ENCODE measurements at regions not wholly inside any gene's neighbourhood (a gene's known extent, or its start where the extent isn't known, plus 50 kb on each side); places are given as distances from the start of the nearest gene placed in this dataset.

GRCh38 chr5:89722538-89722937 is 687.0 kb downstream of the CETN3 start:
- BruUV-seq (replicated peaks) = no TSS peak
- Histone ChIP-seq H2BK20ac (ENCODE audit: low read depth, low read length) (no peak overlapping the region), H3K14ac (replicated peaks; ENCODE audit: low read depth, low read length) (no peak overlapping the region), H2BK120ac (ENCODE audit: low read depth, low read length) (no peak overlapping the region), H3K9me1 (ENCODE audit: insufficient read depth, low read length) (no peaks in the 10 kb centered on the region), H3K23ac (ENCODE audit: low read depth, low read length) (no peak overlapping the region), H2BK15ac (ENCODE audit: low read depth, low read length) (no peak overlapping the region), H4K91ac (ENCODE audit: insufficient read depth, low read depth, low read length) (no peak overlapping the region), H3K4me1 (ENCODE audit: control insufficient read depth, insufficient read depth, low read length) (no peaks in the 10 kb centered on the region), H3K9me3 (ENCODE audit: control insufficient read depth, insufficient read depth, low read length) (no peaks in the 10 kb centered on the region), H3K4me2 (ENCODE audit: low read depth, low read length) (no peak overlapping the region), H3K18ac (ENCODE audit: low read depth, low read length) (no peak overlapping the region), H2AK9ac (replicated peaks; ENCODE audit: low read depth, low read length, poor library complexity) (no peak overlapping the region), H4K20me1 (ENCODE audit: insufficient read depth, low read length) (no peaks in the 10 kb centered on the region), H3K27me3 (ENCODE audit: control insufficient read depth, insufficient read depth, low read length) (no peaks in the 10 kb centered on the region), H2AK5ac (ENCODE audit: low read depth, low read length) (no peak overlapping the region), H4K8ac (ENCODE audit: low read depth in 2 of 2, low read length in 2 of 2) (no peak overlapping the region), H3K4me3 (ENCODE audit: insufficient read depth, low read depth, low read length) (no peak overlapping the region), H2BK5ac (ENCODE audit: low read depth, low read length, poor library complexity, severe bottlenecking) (no peak overlapping the region), H3K56ac (ENCODE audit: extremely low read depth, insufficient read depth, low read length) (no peak overlapping the region), H2AFZ (replicated peaks; ENCODE audit: low read length, poor library complexity) (no peak overlapping the region), H3K79me1 (ENCODE audit: low read depth in 1 of 2, low read length in 2 of 2) (no peaks in the 10 kb centered on the region), H3K27ac (ENCODE audit: insufficient read depth, low read length) (no peak overlapping the region), H3K36me3 (ENCODE audit: control insufficient read depth, insufficient read depth, low read length) (no peaks in the 10 kb centered on the region), H3K4ac (ENCODE audit: low read depth, low read length) (no peak overlapping the region), H3K9ac (ENCODE audit: low read depth, low read length) (no peak overlapping the region), H4K5ac (ENCODE audit: low read depth, low read length) (no peak overlapping the region)
- ATAC-seq (ENCODE audit: low read depth) (no peak), DNase-seq (no peak)
- ChIA-PET POLR2A (ENCODE audit: unreplicated experiment) (no interaction called here), CTCF (interaction anchor here (0.6 kb wide), 1 partner anchor 25 kb away, joined by 3 read pairs; no protein-coding TSS in a partner anchor)
- in situ Hi-C loops (cut with MboI; ENCODE audit: low sequenced_read_pairs) = no loop called here
- no peak for TF ChIP-seq POLR2A (IDR thresholded peaks at IDR 0.05; ENCODE audit: low read depth, low read length)
- TF ChIP-seq ELK1 (IDR thresholded peaks at IDR 0.05; ENCODE audit: borderline replicate concordance, low read depth, low read length) = no peak
- TF ChIP-seq MAZ (IDR thresholded peaks at IDR 0.05; ENCODE audit: borderline replicate concordance, low read depth, low read length) = no peak
- no peak for TF ChIP-seq NFE2L2 (IDR thresholded peaks at IDR 0.05; ENCODE audit: low read depth, low read length)
- TF ChIP-seq RAD21 (IDR thresholded peaks at IDR 0.05; ENCODE audit: low read length) = no peak
- no peak for TF ChIP-seq CTCF (conservative IDR thresholded peaks at IDR 0.05; ENCODE audit: low read depth, low read length)
- no peak for TF ChIP-seq USF2 (IDR thresholded peaks at IDR 0.05; ENCODE audit: low read depth, low read length)
- no peak for TF ChIP-seq MAFK (IDR thresholded peaks at IDR 0.05; ENCODE audit: low read depth, low read length)
- no peak for TF ChIP-seq BHLHE40 (IDR thresholded peaks at IDR 0.05; ENCODE audit: low read depth, low read length)
- no peak for TF ChIP-seq CEBPB (IDR thresholded peaks at IDR 0.05; ENCODE audit: low read depth, low read length)
- no peak for TF ChIP-seq RFX5 (IDR thresholded peaks at IDR 0.05; ENCODE audit: low read depth, low read length)
- TF ChIP-seq FOS (IDR thresholded peaks at IDR 0.05; ENCODE audit: low read depth, low read length) = no peak
- TF ChIP-seq CHD1 (IDR thresholded peaks at IDR 0.05; ENCODE audit: low read depth, low read length) = no peak
- WGBS, 2 experiments (ENCODE audit: extremely low coverage in 2 of 2, insufficient read length in 1 of 2) = no CpG with 5 or more reads among the region's 4 CpGs
- intact Hi-C loops (cut with micrococcal nuclease) = no loop called here
- dilution Hi-C loops (cut with HindIII; ENCODE audit: low sequenced_read_pairs, unreplicated experiment) = no loop called here
